ENCODE measurements at regions not wholly inside any gene's neighbourhood (a gene's known extent, or its start where the extent isn't known, plus 50 kb on each side); places are given as distances from the start of the nearest gene placed in this dataset.

GRCh38 chr3:187571701-187572100 lies 98.5 kb downstream of the SST start:
- TF ChIP-seq POLR2AphosphoS5 (IDR thresholded peaks at IDR 0.05), result no peak
- no peak for TF ChIP-seq POLR2A (IDR thresholded peaks at IDR 0.05)
